Tibial nerve (tissue), 4 donors: ENCODE measurements at regions not wholly inside any gene's neighbourhood (a gene's known extent, or its start where the extent isn't known, plus 50 kb on each side); places are given as distances from the start of the nearest gene placed in this dataset.

Experiments used
- DNase-seq, 2 donors: peaks; one replicate each; pipeline ENCODE4 v3.0.0-alpha.2; 2019; ENCODE audit warnings: low spot score in 2 of 2
- H3K27ac ChIP-seq, 4 donors: fragments of 200-600 bp; sonication (generic) in 3 of 4; one replicate each; pipeline ENCODE4 v1.5.1; 2017 to 2019; ENCODE audit warnings: mild to moderate bottlenecking in 1 of 4
- H3K27me3 ChIP-seq, 2 donors: fragments of 200-600 bp; sonication (generic) in 1 of 2; one replicate each; pipeline versions ENCODE4 v1.5.1 to v1.6.0; 2017 to 2019
- H3K36me3 ChIP-seq, 3 donors: fragments of 200-600 bp; sonication (generic); one replicate each; pipeline ENCODE4 v1.5.1; 2018 to 2019
- H3K4me1 ChIP-seq, 4 donors: fragments of 200-600 bp; sonication (generic) in 3 of 4; one replicate each; pipeline ENCODE4 v1.5.1; 2017 to 2019
- H3K4me3 ChIP-seq, 4 donors: fragments of 200-600 bp; sonication (generic) in 3 of 4; one replicate each; pipeline ENCODE4 v1.5.1; 2017 to 2019; ENCODE audit warnings: mild to moderate bottlenecking in 1 of 4, moderate library complexity in 1 of 4
- H3K9me3 ChIP-seq, 4 donors: fragments of 200-600 bp; sonication (generic) in 3 of 4; one replicate each; pipeline ENCODE4 v1.5.1; 2017 to 2019
- EP300 ChIP-seq, 2 donors: sonication (generic); formaldehyde crosslinking; IDR thresholded peaks; one replicate each; pipeline ENCODE4 v1.6.1; 2017; ENCODE audit warnings: antibody characterized with exemption in 2 of 2, mild to moderate bottlenecking in 1 of 2
- POLR2A ChIP-seq, 2 donors: fragments of 450-650 bp; IDR thresholded peaks; one replicate each; pipeline ENCODE4 v1.6.1; 2017; ENCODE audit warnings: antibody characterized with exemption in 2 of 2, mild to moderate bottlenecking in 2 of 2, moderate library complexity in 2 of 2
- WGBS, 2 donors: methylation state at CpG; one replicate each; pipeline ENCODE4 v1.1.5; 2018; 5-methylcytosine and 5-hydroxymethylcytosine counted together
- TF ChIP-seq, protein P1 (sequence below), 5 experiments: fragments of 200-600 bp in 3 of 5; fragments of 450-650 bp in 2 of 5; sonication (generic) in 3 of 5; IDR thresholded peaks; one replicate each; pipeline ENCODE4 v1.5.1; 2016 to 2019; ENCODE audit warnings: antibody characterized with exemption in 5 of 5, mild to moderate bottlenecking in 3 of 5, moderate library complexity in 2 of 5

DNA sequence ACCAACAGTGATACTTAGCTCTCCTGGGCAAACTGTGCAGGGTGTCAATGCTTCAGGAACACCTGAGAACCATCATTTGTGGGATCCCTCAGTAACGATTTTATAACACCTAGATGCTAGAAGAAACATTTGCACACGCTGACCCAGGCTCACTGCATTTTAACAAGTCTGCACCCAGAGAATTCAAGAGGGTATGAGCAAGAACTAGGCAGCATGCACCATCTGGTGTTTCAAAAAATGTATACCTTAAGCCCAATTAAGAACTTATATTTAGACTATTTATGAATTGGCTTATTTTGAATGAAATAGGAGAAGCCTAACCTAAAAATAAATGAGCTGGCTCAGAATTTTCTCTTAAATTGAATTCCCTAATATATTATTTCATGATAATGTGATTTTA, 400.5 kb downstream of the GPATCH2 start:
- no peak overlapping the region for H3K27ac ChIP-seq
- no peak for DNase-seq
- WGBS, 2 donors, result 66 to 67% methylated on average over 2 of the region's 2 CpGs
- no peaks in the 10 kb centered on the region for H3K36me3 ChIP-seq
- H3K27me3 ChIP-seq, result no peaks in the 10 kb centered on the region
- H3K4me3 ChIP-seq, result no peak overlapping the region
- no peaks in the 10 kb centered on the region for H3K4me1 ChIP-seq
- H3K9me3 ChIP-seq, result no peaks in the 10 kb centered on the region
- TF ChIP-seq POLR2A (IDR thresholded peaks at IDR 0.05) (no peak), EP300 (IDR thresholded peaks at IDR 0.05) (no peak)
- TF ChIP-seq, protein P1, sequence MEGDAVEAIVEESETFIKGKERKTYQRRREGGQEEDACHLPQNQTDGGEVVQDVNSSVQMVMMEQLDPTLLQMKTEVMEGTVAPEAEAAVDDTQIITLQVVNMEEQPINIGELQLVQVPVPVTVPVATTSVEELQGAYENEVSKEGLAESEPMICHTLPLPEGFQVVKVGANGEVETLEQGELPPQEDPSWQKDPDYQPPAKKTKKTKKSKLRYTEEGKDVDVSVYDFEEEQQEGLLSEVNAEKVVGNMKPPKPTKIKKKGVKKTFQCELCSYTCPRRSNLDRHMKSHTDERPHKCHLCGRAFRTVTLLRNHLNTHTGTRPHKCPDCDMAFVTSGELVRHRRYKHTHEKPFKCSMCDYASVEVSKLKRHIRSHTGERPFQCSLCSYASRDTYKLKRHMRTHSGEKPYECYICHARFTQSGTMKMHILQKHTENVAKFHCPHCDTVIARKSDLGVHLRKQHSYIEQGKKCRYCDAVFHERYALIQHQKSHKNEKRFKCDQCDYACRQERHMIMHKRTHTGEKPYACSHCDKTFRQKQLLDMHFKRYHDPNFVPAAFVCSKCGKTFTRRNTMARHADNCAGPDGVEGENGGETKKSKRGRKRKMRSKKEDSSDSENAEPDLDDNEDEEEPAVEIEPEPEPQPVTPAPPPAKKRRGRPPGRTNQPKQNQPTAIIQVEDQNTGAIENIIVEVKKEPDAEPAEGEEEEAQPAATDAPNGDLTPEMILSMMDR (IDR thresholded peaks at IDR 0.05), result no peak

DNA sequence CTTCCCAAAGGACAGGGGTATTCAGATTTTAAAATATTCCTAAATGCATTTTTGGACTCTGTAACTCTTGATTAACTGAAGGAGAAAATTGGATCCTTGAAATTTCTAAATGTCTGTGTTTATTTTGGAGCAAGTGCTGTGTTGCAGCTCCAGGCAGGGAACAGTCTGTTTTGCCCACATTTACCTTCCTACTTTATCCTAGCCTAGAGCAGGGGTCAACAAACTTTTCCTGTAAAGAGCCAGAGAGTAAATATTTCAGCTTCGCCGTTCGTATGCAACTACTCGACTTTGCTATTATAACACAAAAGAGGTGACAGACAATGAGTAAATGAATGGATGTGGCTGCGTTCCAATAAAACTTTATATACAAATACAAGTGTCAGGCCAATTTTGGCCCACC, 402.2 kb downstream of the GPATCH2 start:
- Histone ChIP-seq H3K36me3 (no peaks in the 10 kb centered on the region), H3K4me1 (no peaks in the 10 kb centered on the region), H3K27ac (no peak overlapping the region), H3K27me3 (no peaks in the 10 kb centered on the region), H3K9me3 (no peaks in the 10 kb centered on the region), H3K4me3 (no peak overlapping the region)
- TF ChIP-seq, protein P1 (IDR thresholded peaks at IDR 0.05), result no peak
- no peak for TF ChIP-seq EP300 (IDR thresholded peaks at IDR 0.05)
- TF ChIP-seq POLR2A (IDR thresholded peaks at IDR 0.05), result no peak
- no peak for DNase-seq
- WGBS, 2 donors, result 54 to 68% methylated on average over 5 of the region's 5 CpGs

DNA sequence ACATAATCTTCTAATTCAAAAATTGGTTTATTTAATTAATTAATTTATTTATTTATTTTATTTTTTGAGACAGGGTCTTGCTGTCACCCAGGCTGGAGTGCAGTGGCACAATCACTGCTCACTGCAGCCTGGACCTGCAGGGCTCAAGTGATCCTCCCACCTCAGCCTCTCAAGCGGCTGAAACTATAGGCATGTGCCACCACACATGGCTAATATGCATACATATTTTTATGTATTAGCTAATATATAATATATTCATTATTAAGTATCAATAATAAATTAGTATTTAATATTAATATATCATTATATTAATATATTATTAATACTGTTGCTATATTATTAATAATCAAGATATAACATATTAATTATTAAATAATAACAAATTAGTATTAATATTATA, 406.7 kb downstream of the GPATCH2 start:
- H3K4me1 ChIP-seq, result no peaks in the 10 kb centered on the region
- H3K36me3 ChIP-seq, result no peaks in the 10 kb centered on the region
- H3K4me3 ChIP-seq, result no peak overlapping the region
- no peaks in the 10 kb centered on the region for H3K27me3 ChIP-seq
- no peaks in the 10 kb centered on the region for H3K9me3 ChIP-seq
- 91 to 96% methylated on average over 1 of the region's 1 CpG for WGBS, 2 donors
- no peak overlapping the region for H3K27ac ChIP-seq
- no peak for DNase-seq
- TF ChIP-seq, protein P1 (IDR thresholded peaks at IDR 0.05), result no peak
- TF ChIP-seq EP300 (IDR thresholded peaks at IDR 0.05) (no peak), POLR2A (IDR thresholded peaks at IDR 0.05) (no peak)

DNA sequence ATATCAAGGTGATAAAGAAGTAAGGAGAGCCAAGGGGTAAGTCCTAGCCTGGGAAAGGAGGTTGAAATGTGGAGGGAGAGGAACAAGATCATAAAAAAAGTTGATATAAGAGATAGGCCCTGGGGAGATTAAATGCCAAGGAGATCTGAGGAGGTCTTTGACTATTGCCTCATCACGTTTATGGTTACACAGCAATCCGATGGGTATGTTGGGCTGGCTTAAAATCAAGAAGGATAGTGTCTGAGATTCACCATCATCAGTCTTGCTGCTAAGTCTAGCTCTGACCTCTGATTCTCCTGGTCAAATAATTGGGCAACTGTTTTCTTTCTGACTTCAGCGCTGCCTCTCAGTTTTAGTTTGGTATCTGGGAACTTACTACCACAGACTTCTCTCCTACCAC, 416.3 kb downstream of the GPATCH2 start:
- H3K4me1 ChIP-seq, result no peaks in the 10 kb centered on the region
- TF ChIP-seq POLR2A (IDR thresholded peaks at IDR 0.05) (no peak), EP300 (IDR thresholded peaks at IDR 0.05) (no peak)
- TF ChIP-seq, protein P1 (IDR thresholded peaks at IDR 0.05), result no peak
- no peak overlapping the region for H3K27ac ChIP-seq
- no peak overlapping the region for H3K4me3 ChIP-seq
- no peaks in the 10 kb centered on the region for H3K36me3 ChIP-seq
- no peaks in the 10 kb centered on the region for H3K27me3 ChIP-seq
- H3K9me3 ChIP-seq, result no peaks in the 10 kb centered on the region
- no peak for DNase-seq
- WGBS, 2 donors, result 78 to 79% methylated on average over 3 of the region's 3 CpGs

DNA sequence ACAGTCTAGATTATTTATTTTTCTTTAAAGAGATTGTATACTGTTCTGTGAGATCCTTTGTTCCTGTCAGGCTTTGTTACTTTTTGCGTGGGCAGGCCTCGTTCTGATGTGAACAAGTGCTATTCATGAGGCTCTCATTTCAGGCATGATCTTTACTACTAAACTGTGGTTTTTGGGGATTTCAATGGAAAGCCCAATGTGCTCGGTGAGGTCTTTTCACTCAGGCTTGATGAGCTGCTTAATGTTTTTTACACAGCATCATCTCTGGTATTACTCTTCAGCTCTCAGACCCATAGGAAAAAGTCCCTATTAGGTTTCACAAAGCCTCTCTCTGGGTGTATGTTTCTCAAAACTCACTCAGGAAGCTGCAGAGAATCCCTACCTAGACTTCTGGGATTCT, 419.4 kb downstream of the GPATCH2 start:
- TF ChIP-seq, protein P1 (IDR thresholded peaks at IDR 0.05), result no peak
- no peak for TF ChIP-seq POLR2A (IDR thresholded peaks at IDR 0.05)
- no peak for TF ChIP-seq EP300 (IDR thresholded peaks at IDR 0.05)
- 14 to 20% methylated on average over 3 of the region's 3 CpGs for WGBS, 2 donors
- Histone ChIP-seq H3K27ac (no peak overlapping the region), H3K36me3 (no peaks in the 10 kb centered on the region), H3K27me3 (no peaks in the 10 kb centered on the region), H3K4me1 (no peaks in the 10 kb centered on the region), H3K4me3 (no peak overlapping the region), H3K9me3 (peaks cover 0 to 8% (median 0%) of the 10 kb centered on the region in 4 donors)
- DNase-seq, result no peak
